Parathyroid adenoma (tissue), 2 donors: ENCODE measurements at regions not wholly inside any gene's neighbourhood (a gene's known extent, or its start where the extent isn't known, plus 50 kb on each side); places are given as distances from the start of the nearest gene placed in this dataset.

Source experiments
- H2AFZ ChIP-seq: fragments of 300-600 bp; sonication (generic); one replicate; pipeline ENCODE4 v1.7.0; 2017; ENCODE audit warnings: antibody characterized with exemption, mild to moderate bottlenecking
- H3K27ac ChIP-seq: fragments of 300-600 bp; sonication (generic); one replicate; pipeline ENCODE4 v1.7.0; 2017
- H3K27me3 ChIP-seq: fragments of 300-600 bp; sonication (generic); one replicate; pipeline ENCODE4 v1.7.0; 2017; ENCODE audit warnings: low read length; ENCODE audit not compliant: control insufficient read depth, insufficient read depth
- H3K36me3 ChIP-seq: fragments of 300-600 bp; sonication (generic); one replicate; pipeline ENCODE4 v1.7.0; 2017; ENCODE audit warnings: low read length; ENCODE audit not compliant: control insufficient read depth, insufficient read depth
- H3K4me1 ChIP-seq: fragments of 300-600 bp; sonication (generic); one replicate; pipeline ENCODE4 v1.7.0; 2017; ENCODE audit warnings: control low read depth
- H3K4me2 ChIP-seq: fragments of 300-600 bp; sonication (generic); one replicate; pipeline ENCODE4 v1.7.0; 2017; ENCODE audit warnings: low read length
- H3K4me3 ChIP-seq: fragments of 300-600 bp; sonication (generic); one replicate; pipeline ENCODE4 v1.7.0; 2017; ENCODE audit warnings: low read depth, low read length
- H3K79me2 ChIP-seq: fragments of 300-600 bp; sonication (generic); one replicate; pipeline ENCODE4 v1.7.0; 2017; ENCODE audit warnings: control low read depth
- H3K9ac ChIP-seq: fragments of 300-600 bp; sonication (generic); one replicate; pipeline ENCODE4 v1.7.0; 2017; ENCODE audit warnings: mild to moderate bottlenecking
- H3K9me3 ChIP-seq: fragments of 300-600 bp; sonication (generic); one replicate; pipeline ENCODE4 v1.7.0; 2017; ENCODE audit warnings: low read length; ENCODE audit not compliant: control insufficient read depth
- TF ChIP-seq, protein P1 (sequence below): fragments of 300-600 bp; sonication (generic); IDR thresholded peaks from one replicate; pipeline ENCODE4 v1.7.0; 2017; ENCODE audit warnings: antibody characterized with exemption, mild to moderate bottlenecking
- donor health status: primary hyperparathyroidism.

DNA sequence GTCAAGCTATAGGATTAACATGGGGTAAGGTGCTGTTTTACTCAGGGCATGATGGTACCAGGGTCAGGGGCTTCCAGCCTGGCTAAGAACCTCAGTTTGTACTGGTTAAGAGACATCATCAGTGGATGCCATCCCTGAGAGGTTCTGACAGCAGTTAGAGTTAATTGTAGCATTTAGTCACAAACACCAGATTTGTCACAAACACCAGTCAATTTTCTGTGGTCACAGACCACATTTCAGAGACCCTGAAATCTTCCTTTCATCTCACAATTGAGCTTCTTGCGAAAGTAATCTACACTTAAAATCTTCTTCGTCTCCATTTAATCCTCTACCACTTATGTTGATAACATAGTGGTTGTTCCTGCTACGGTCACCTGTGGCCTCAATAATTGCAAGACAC is 143.0 kb upstream of the EGLN3 start:
- Histone ChIP-seq H3K79me2 (no peaks in the 10 kb centered on the region), H3K4me3 (no peak overlapping the region), H3K9me3 (no peaks in the 10 kb centered on the region), H3K36me3 (no peaks in the 10 kb centered on the region), H3K9ac (no peak overlapping the region), H3K4me1 (no peaks in the 10 kb centered on the region), H3K27ac (no peak overlapping the region), H2AFZ (no peak overlapping the region), H3K27me3 (no peaks in the 10 kb centered on the region), H3K4me2 (no peak overlapping the region)
- TF ChIP-seq, protein P1, sequence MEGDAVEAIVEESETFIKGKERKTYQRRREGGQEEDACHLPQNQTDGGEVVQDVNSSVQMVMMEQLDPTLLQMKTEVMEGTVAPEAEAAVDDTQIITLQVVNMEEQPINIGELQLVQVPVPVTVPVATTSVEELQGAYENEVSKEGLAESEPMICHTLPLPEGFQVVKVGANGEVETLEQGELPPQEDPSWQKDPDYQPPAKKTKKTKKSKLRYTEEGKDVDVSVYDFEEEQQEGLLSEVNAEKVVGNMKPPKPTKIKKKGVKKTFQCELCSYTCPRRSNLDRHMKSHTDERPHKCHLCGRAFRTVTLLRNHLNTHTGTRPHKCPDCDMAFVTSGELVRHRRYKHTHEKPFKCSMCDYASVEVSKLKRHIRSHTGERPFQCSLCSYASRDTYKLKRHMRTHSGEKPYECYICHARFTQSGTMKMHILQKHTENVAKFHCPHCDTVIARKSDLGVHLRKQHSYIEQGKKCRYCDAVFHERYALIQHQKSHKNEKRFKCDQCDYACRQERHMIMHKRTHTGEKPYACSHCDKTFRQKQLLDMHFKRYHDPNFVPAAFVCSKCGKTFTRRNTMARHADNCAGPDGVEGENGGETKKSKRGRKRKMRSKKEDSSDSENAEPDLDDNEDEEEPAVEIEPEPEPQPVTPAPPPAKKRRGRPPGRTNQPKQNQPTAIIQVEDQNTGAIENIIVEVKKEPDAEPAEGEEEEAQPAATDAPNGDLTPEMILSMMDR = no peak

DNA sequence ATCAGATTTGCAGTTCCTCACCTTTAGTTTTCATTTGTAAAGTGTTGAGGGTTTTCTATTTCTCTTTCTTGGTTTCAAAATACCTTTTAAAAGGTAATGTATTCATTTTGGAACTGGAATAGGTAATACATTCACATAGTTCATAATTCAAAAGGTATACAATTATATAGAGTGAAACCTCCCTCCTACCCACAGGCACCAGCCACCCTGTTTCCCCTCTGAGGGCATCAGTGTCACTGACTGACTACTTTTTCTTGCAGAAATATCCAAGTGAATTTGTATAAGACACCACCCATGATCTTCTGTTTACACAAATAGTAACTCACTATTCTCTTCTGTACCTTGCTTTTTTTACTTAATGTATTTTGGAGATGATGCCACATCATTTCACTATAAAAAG is 139.6 kb upstream of the EGLN3 start:
- H3K27me3 ChIP-seq = no peaks in the 10 kb centered on the region
- H3K9me3 ChIP-seq = no peaks in the 10 kb centered on the region
- no peaks in the 10 kb centered on the region for H3K4me1 ChIP-seq
- H3K36me3 ChIP-seq = no peaks in the 10 kb centered on the region
- no peak overlapping the region for H2AFZ ChIP-seq
- H3K27ac ChIP-seq = no peak overlapping the region
- no peak overlapping the region for H3K4me2 ChIP-seq
- H3K4me3 ChIP-seq = no peak overlapping the region
- TF ChIP-seq, protein P1 = no peak
- no peaks in the 10 kb centered on the region for H3K79me2 ChIP-seq
- no peak overlapping the region for H3K9ac ChIP-seq

DNA sequence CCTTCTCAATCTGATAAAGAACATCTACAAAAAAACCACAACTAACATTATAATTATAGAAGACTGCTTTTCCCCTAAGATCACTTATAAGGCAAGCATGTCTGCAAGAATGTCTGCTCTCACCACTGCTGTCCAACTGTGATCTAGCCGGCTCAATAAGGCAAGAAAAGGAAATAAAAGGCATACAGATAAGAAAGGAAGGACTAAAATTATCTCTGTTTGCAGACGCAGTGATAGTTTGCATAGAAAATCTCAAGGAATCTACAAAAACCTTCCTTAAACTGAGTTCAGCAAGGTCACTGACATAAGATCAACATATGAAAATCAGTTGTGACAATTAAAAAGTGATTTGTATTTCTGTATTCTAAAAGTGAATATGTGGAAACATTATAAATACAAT is 138.0 kb upstream of the EGLN3 start:
- H3K4me2 ChIP-seq = no peak overlapping the region
- H3K9ac ChIP-seq = no peak overlapping the region
- no peaks in the 10 kb centered on the region for H3K9me3 ChIP-seq
- no peak overlapping the region for H3K27ac ChIP-seq
- H3K4me1 ChIP-seq = no peaks in the 10 kb centered on the region
- H3K27me3 ChIP-seq = no peaks in the 10 kb centered on the region
- no peaks in the 10 kb centered on the region for H3K79me2 ChIP-seq
- H3K4me3 ChIP-seq = no peak overlapping the region
- H2AFZ ChIP-seq = no peak overlapping the region
- TF ChIP-seq, protein P1 = no peak
- no peaks in the 10 kb centered on the region for H3K36me3 ChIP-seq

DNA sequence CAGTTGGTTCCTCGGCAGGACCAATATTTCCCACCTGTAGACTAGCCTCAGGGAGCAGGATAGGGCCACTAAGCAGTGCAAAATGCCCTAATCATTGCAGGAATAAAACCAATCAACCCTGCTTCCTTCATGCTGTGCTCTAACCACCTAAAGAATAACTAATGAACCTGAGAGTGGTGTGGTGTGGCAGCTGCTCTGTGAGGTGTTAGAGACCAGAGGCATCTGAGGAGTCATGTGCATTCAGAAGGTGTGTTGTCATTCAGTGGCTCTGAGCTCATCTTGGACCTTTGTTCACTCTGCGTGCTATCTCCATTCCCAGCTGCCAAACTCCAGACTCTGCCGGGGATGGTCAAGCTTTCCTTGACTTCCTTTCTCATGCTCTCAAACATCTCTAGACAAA is 136.7 kb upstream of the EGLN3 start:
- H3K27me3 ChIP-seq = no peaks in the 10 kb centered on the region

DNA sequence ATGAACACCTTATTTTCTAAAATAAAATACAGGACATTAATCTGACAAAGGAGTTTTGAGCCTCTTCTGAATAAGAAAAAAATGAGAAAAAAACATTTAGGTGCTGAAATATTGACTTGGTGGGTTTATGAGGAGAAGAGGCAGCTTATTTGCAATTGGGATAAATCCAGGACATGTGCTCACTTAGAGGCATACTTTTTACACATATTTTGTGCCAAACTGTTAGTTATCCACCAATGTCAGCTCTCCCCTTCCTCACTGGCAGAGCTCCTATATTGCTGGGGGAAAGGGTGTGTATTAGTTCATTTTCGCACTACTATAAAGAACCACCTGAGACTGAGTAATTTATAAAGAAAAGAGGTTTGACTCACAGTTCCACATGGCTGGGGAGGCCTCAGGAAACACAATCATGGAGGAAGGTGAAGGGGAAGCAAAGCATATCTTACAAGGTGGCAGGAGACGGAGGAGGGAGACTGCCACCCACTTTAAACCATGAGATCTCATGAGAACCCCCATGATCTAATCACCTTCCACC is 135.4 kb upstream of the EGLN3 start:
- Histone ChIP-seq H3K4me3 (no peak overlapping the region), H3K36me3 (no peaks in the 10 kb centered on the region), H3K79me2 (no peaks in the 10 kb centered on the region), H2AFZ (no peak overlapping the region), H3K4me1 (no peaks in the 10 kb centered on the region), H3K27ac (no peak overlapping the region), H3K4me2 (no peak overlapping the region), H3K9ac (no peak overlapping the region), H3K27me3 (no peaks in the 10 kb centered on the region), H3K9me3 (no peaks in the 10 kb centered on the region)
- TF ChIP-seq, protein P1 = no peak

More for the DNA sequence above, 136.7 kb upstream of the EGLN3 start:
- Histone ChIP-seq H3K4me3 (no peak overlapping the region), H3K79me2 (no peaks in the 10 kb centered on the region), H3K36me3 (no peaks in the 10 kb centered on the region), H3K9me3 (no peaks in the 10 kb centered on the region), H2AFZ (no peak overlapping the region), H3K4me2 (no peak overlapping the region), H3K27ac (no peak overlapping the region), H3K4me1 (no peaks in the 10 kb centered on the region), H3K9ac (no peak overlapping the region)
- TF ChIP-seq, protein P1 = no peak
